H1 (cell line): ENCODE measurements at regions not wholly inside any gene's neighbourhood (a gene's known extent, or its start where the extent isn't known, plus 50 kb on each side); places are given as distances from the start of the nearest gene placed in this dataset.

Source experiments
- CTCF ChIA-PET: fragments of 300-600 bp; sonication (Branson Sonifier 250); formaldehyde crosslinking; loops from one replicate; lab custom pipeline; 2021; ENCODE audit not compliant: partially characterized antibody; lab: Charles Lee
- POLR2A ChIA-PET: fragments of 300-600 bp; sonication (Branson Sonifier 250); formaldehyde crosslinking; loops from one replicate; lab custom pipeline; 2021; ENCODE audit warnings: inconsistent platforms; ENCODE audit not compliant: partially characterized antibody; lab: Charles Lee
- DNase-seq, 2 experiments: peaks; one replicate each; pipeline versions ENCODE4 v3.0.0 to v3.0.0-alpha.2; 2010 to 2022; ENCODE audit warnings: low spot score in 2 of 2, low read depth in 1 of 2, mixed read lengths in 1 of 2
- FAIRE-seq: peaks from 2 replicates; lab custom pipeline; 2011; peaks lifted over from hg19 to GRCh38; lab: Jason Lieb, UNC
- H2AFZ ChIP-seq: 2 replicates; pipeline ENCODE4 v1.8.1; 2012; ENCODE audit warnings: low read length, inconsistent platforms
- H2AK5ac ChIP-seq: 2 replicates; pipeline ENCODE4 v1.6.1; 2013; ENCODE audit warnings: low read depth, low read length
- H2BK120ac ChIP-seq: replicated peaks from 2 replicates; pipeline ENCODE3; 2013; ENCODE audit warnings: low read depth, low read length, inconsistent platforms
- H2BK12ac ChIP-seq: 2 replicates; pipeline ENCODE4 v1.6.1; 2013; ENCODE audit warnings: low read depth, low read length
- H2BK15ac ChIP-seq: 2 replicates; pipeline ENCODE4 v1.6.1; 2013; ENCODE audit warnings: low read length
- H2BK20ac ChIP-seq: 2 replicates; pipeline ENCODE4 v1.6.1; 2013; ENCODE audit warnings: low read length
- H2BK5ac ChIP-seq: 2 replicates; pipeline ENCODE4 v1.6.1; 2013; ENCODE audit warnings: low read depth, low read length
- H3K14ac ChIP-seq: 2 replicates; pipeline ENCODE4 v1.6.1; 2013; ENCODE audit warnings: inconsistent platforms; ENCODE audit not compliant: insufficient read length
- H3K18ac ChIP-seq: 2 replicates; pipeline ENCODE4 v1.6.1; 2013; ENCODE audit warnings: low read length; ENCODE audit errors: extremely low read depth
- H3K23ac ChIP-seq: 2 replicates; pipeline ENCODE4 v1.6.1; 2013; ENCODE audit warnings: inconsistent platforms; ENCODE audit not compliant: insufficient read length
- H3K23me2 ChIP-seq: 2 replicates; pipeline ENCODE4 v1.6.1; 2013; ENCODE audit warnings: low read depth, low read length
- H3K27ac ChIP-seq: 2 replicates; pipeline ENCODE4 v1.6.1; 2011; ENCODE audit warnings: low read depth, low read length, inconsistent platforms
- H3K27me3 ChIP-seq, 4 experiments: replicated peaks in 1 of 4; 1 replicate in 1 of 4; 2 replicates in 3 of 4; pipeline versions ENCODE4 v1.6.1 to v1.8.1; 2011 to 2013; ENCODE audit warnings: low read length in 3 of 4, mild to moderate bottlenecking in 3 of 4, inconsistent platforms in 2 of 4, mixed read lengths in 2 of 4, moderate library complexity in 1 of 4; ENCODE audit not compliant: control insufficient read depth in 3 of 4, insufficient read depth in 3 of 4; ENCODE audit errors: extremely low read depth in 1 of 4
- H3K36me3 ChIP-seq, 4 experiments: 2 replicates each; pipeline versions ENCODE4 v1.6.1 to v1.8.1; 2011 to 2013; ENCODE audit warnings: mild to moderate bottlenecking in 4 of 4, low read length in 3 of 4, moderate library complexity in 2 of 4, control low read depth in 1 of 4, inconsistent platforms in 1 of 4; ENCODE audit not compliant: insufficient read depth in 4 of 4, control insufficient read depth in 2 of 4
- H3K4ac ChIP-seq: replicated peaks from 2 replicates; pipeline ENCODE3; 2013; ENCODE audit warnings: low read length, low read depth, mixed read lengths, inconsistent platforms; ENCODE audit not compliant: insufficient read length
- H3K4me1 ChIP-seq, 4 experiments: replicated peaks in 1 of 4; 1 replicate in 1 of 4; 2 replicates in 3 of 4; pipeline versions ENCODE4 v1.6.1 to v1.8.1; 2011 to 2013; ENCODE audit warnings: low read length in 3 of 4, inconsistent platforms in 2 of 4, mixed read lengths in 1 of 4; ENCODE audit not compliant: insufficient read depth in 4 of 4, control insufficient read depth in 3 of 4
- H3K4me2 ChIP-seq, 2 experiments: 2 replicates each; pipeline versions ENCODE4 v1.6.1 to v1.8.1; 2011 to 2013; ENCODE audit warnings: low read depth in 2 of 2, low read length in 2 of 2, control low read depth in 1 of 2, inconsistent platforms in 1 of 2, mild to moderate bottlenecking in 1 of 2; ENCODE audit not compliant: insufficient read depth in 1 of 2
- H3K4me3 ChIP-seq, 4 experiments: fragments of 200-600, 300-600 bp in 1 of 4; sonication (generic), shearing (Covaris generic), sonication (Bioruptor Twin) in 1 of 4; 2 replicates each; pipeline versions ENCODE4 v1.5.1 to v1.8.1; 2011 to 2016; ENCODE audit warnings: low read length in 4 of 4, low read depth in 3 of 4, control low read depth in 2 of 4, inconsistent platforms in 2 of 4, mild to moderate bottlenecking in 2 of 4, mixed read lengths in 1 of 4, moderate library complexity in 1 of 4; ENCODE audit not compliant: insufficient read depth in 2 of 4; ENCODE audit errors: extremely low read depth in 1 of 4
- H3K56ac ChIP-seq: replicated peaks from 2 replicates; pipeline ENCODE3; 2013; ENCODE audit warnings: low read depth, mild to moderate bottlenecking, mixed read lengths, low read length, inconsistent platforms; ENCODE audit not compliant: insufficient read length
- H3K79me1 ChIP-seq: 2 replicates; pipeline ENCODE4 v1.6.1; 2013; ENCODE audit warnings: low read depth, low read length, control low read depth
- H3K79me2 ChIP-seq, 2 experiments: 2 replicates each; pipeline versions ENCODE4 v1.6.1 to v1.8.1; 2012 to 2013; ENCODE audit warnings: low read length in 2 of 2, mild to moderate bottlenecking in 2 of 2, inconsistent platforms in 1 of 2; ENCODE audit not compliant: insufficient read depth in 2 of 2, control insufficient read depth in 1 of 2
- H3K9ac ChIP-seq, 4 experiments: replicated peaks in 1 of 4; 1 replicate in 1 of 4; 2 replicates in 3 of 4; pipeline versions ENCODE4 v1.6.1 to v1.8.1; 2011 to 2013; ENCODE audit warnings: low read depth in 3 of 4, low read length in 3 of 4, control low read depth in 2 of 4, mild to moderate bottlenecking in 2 of 4, moderate library complexity in 2 of 4, inconsistent platforms in 1 of 4; ENCODE audit errors: extremely low read depth in 1 of 4
- H3K9me3 ChIP-seq, 2 experiments: 2 replicates each; pipeline versions ENCODE4 v1.6.1 to v1.8.1; 2012 to 2013; ENCODE audit warnings: mild to moderate bottlenecking in 2 of 2, moderate library complexity in 2 of 2, control low read depth in 1 of 2, inconsistent platforms in 1 of 2, low read depth in 1 of 2, low read length in 1 of 2, mixed read lengths in 1 of 2; ENCODE audit not compliant: insufficient read depth in 2 of 2
- H4K20me1 ChIP-seq, 2 experiments: replicated peaks in 1 of 2; 2 replicates each; pipeline versions ENCODE3 to v1.8.1; 2011 to 2013; ENCODE audit warnings: inconsistent platforms in 2 of 2, low read length in 2 of 2, mild to moderate bottlenecking in 1 of 2; ENCODE audit not compliant: insufficient read depth in 2 of 2, control insufficient read depth in 1 of 2
- H4K5ac ChIP-seq: 2 replicates; pipeline ENCODE4 v1.6.1; 2013; ENCODE audit warnings: low read length, low read depth, mixed read lengths, inconsistent platforms; ENCODE audit not compliant: insufficient read length
- H4K8ac ChIP-seq: 2 replicates; pipeline ENCODE4 v1.8.0; 2013; ENCODE audit warnings: mild to moderate bottlenecking, moderate library complexity, low read length, inconsistent platforms; ENCODE audit not compliant: insufficient read depth; ENCODE audit errors: extremely low read depth
- H4K91ac ChIP-seq: replicated peaks from 2 replicates; pipeline ENCODE3; 2013; ENCODE audit warnings: low read length, mixed read lengths, inconsistent platforms; ENCODE audit not compliant: insufficient read length
- BCL11A ChIP-seq, 2 experiments: IDR thresholded peaks; one replicate each; pipeline ENCODE4 v1.6.1; 2011; ENCODE audit warnings: low read depth in 2 of 2, low read length in 2 of 2, mild to moderate bottlenecking in 2 of 2
- CBX8 ChIP-seq: fragments of 300-800, 300-1000 bp; sonication (generic); IDR thresholded peaks from 2 replicates; pipeline ENCODE4 v1.7.1; 2016; ENCODE audit warnings: low read depth, low read length, borderline replicate concordance
- CREB1 ChIP-seq: IDR thresholded peaks from 2 replicates; pipeline ENCODE4 v1.6.1; 2012; ENCODE audit warnings: inconsistent platforms
- EZH2 ChIP-seq: fragments of 200-600 bp; sonication (generic); IDR thresholded peaks from 2 replicates; pipeline ENCODE4 v1.7.1; 2012; ENCODE audit warnings: low read depth, mild to moderate bottlenecking, moderate library complexity, low read length, inconsistent platforms; ENCODE audit not compliant: severe bottlenecking
- MAX ChIP-seq: IDR thresholded peaks from 2 replicates; pipeline ENCODE4 v1.6.1; 2012; ENCODE audit warnings: inconsistent platforms
- NANOG ChIP-seq: IDR thresholded peaks from 2 replicates; pipeline ENCODE4 v1.6.1; 2011; ENCODE audit warnings: low read length, low read depth, mild to moderate bottlenecking, inconsistent platforms; ENCODE audit not compliant: insufficient read depth, poor library complexity, severe bottlenecking
- NRF1 ChIP-seq: IDR thresholded peaks from 2 replicates; pipeline ENCODE4 v1.6.1; 2011; ENCODE audit warnings: mild to moderate bottlenecking, low read depth, low read length, improper control_type of control experiment
- RAD21 ChIP-seq, 2 experiments: IDR thresholded peaks in 1 of 2; conservative IDR thresholded peaks in 1 of 2; 2 replicates each; pipeline ENCODE4 v1.6.1; 2011; ENCODE audit warnings: low read depth in 2 of 2, low read length in 2 of 2, improper control_type of control experiment in 1 of 2, inconsistent platforms in 1 of 2, mild to moderate bottlenecking in 1 of 2, moderate library complexity in 1 of 2
- RNF2 ChIP-seq: fragments of 200-900, 300-1000 bp; sonication (generic); IDR thresholded peaks from 2 replicates; pipeline ENCODE4 v1.7.1; 2016; ENCODE audit warnings: borderline replicate concordance, low read depth, mild to moderate bottlenecking, antibody characterized with exemption, low read length; ENCODE audit not compliant: poor library complexity, severe bottlenecking; ENCODE audit errors: missing control alignments
- SIN3A ChIP-seq, 2 experiments: IDR thresholded peaks in 1 of 2; conservative IDR thresholded peaks in 1 of 2; 2 replicates each; pipeline ENCODE4 v1.6.1; 2011 to 2012; ENCODE audit warnings: low read length in 2 of 2, improper control_type of control experiment in 1 of 2, low read depth in 1 of 2, mild to moderate bottlenecking in 1 of 2
- WGBS, 2 experiments: shearing (Covaris generic) in 1 of 2; methylation state at CpG; one replicate each; pipeline versions ENCODE4 v1.1.6 to v1.1.7; 2013 to 2015; ENCODE audit warnings: low lambda C conversion rate in 2 of 2, mixed read lengths in 2 of 2, inconsistent platforms in 1 of 2, low coverage in 1 of 2, missing lambda C conversion rate in 1 of 2; ENCODE audit not compliant: insufficient replicate concordance in 2 of 2, insufficient coverage in 1 of 2, insufficient read length in 1 of 2; ENCODE audit errors: extremely low coverage in 1 of 2, missing lambda C conversion rate in 1 of 2; 5-methylcytosine and 5-hydroxymethylcytosine counted together
- TF ChIP-seq, protein P1 (sequence below): IDR thresholded peaks from 2 replicates; pipeline ENCODE4 v1.6.1; 2011; ENCODE audit warnings: low read length, improper control_type of control experiment

GRCh38 chr18:10401930-10402329, 52.5 kb upstream of the APCDD1 start:
- Histone ChIP-seq H3K27ac (no peak overlapping the region), H4K5ac (no peak overlapping the region), H3K9ac (no peak overlapping the region), H3K4me1 (peaks cover 2 to 6% (median 4%) of the 10 kb centered on the region in 4 experiments; a peak in 3 of 7 replicates), H2AFZ (no peak overlapping the region), H3K79me1 (no peaks in the 10 kb centered on the region), H3K4me2 (no peak overlapping the region), H2AK5ac (no peak overlapping the region), H2BK20ac (no peak overlapping the region), H3K4me3 (no peak overlapping the region), H2BK12ac (no peak overlapping the region), H3K9me3 (no peaks in the 10 kb centered on the region), H3K4ac (no peak overlapping the region), H3K56ac (no peak overlapping the region), H2BK120ac (no peak overlapping the region), H3K18ac (no peak overlapping the region), H3K14ac (no peak overlapping the region), H2BK5ac (no peak overlapping the region), H4K91ac (no peak overlapping the region), H4K8ac (no peak overlapping the region), H3K23me2 (no peaks in the 10 kb centered on the region), H3K36me3 (no peaks in the 10 kb centered on the region), H3K79me2 (no peaks in the 10 kb centered on the region), H4K20me1 (no peaks in the 10 kb centered on the region), H3K27me3 (no peaks in the 10 kb centered on the region), H2BK15ac (no peak overlapping the region), H3K23ac (no peak overlapping the region)
- TF ChIP-seq EZH2 (no peak), MAX (no peak), RNF2 (no peak), RAD21 (IDR thresholded peaks at IDR 0.05 in 1 of 2, conservative IDR thresholded peaks at IDR 0.05 in 1 of 2; ENCODE audit: low read depth in 2 of 2, low read length in 2 of 2) (no peak), SIN3A (conservative IDR thresholded peaks at IDR 0.05 in 1 of 2, IDR thresholded peaks at IDR 0.05 in 1 of 2; ENCODE audit: low read depth in 1 of 2, low read length in 2 of 2) (no peak), CREB1 (no peak), NRF1 (no peak), NANOG (no peak), CBX8 (no peak), BCL11A (IDR thresholded peaks at IDR 0.05; ENCODE audit: low read depth in 2 of 2, low read length in 2 of 2) (no peak)
- TF ChIP-seq, protein P1, sequence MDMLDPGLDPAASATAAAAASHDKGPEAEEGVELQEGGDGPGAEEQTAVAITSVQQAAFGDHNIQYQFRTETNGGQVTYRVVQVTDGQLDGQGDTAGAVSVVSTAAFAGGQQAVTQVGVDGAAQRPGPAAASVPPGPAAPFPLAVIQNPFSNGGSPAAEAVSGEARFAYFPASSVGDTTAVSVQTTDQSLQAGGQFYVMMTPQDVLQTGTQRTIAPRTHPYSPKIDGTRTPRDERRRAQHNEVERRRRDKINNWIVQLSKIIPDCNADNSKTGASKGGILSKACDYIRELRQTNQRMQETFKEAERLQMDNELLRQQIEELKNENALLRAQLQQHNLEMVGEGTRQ, result no peak
- no peak for DNase-seq
- 87% methylated on average over 6 of the region's 6 CpGs; no CpG with 5 or more reads in 1 of the 2 experiments for WGBS, 2 experiments
- ChIA-PET CTCF (no interaction called here), POLR2A (no interaction called here)
- FAIRE-seq, result no peak
